ENCODE measurements at regions not wholly inside any gene's neighbourhood (a gene's known extent, or its start where the extent isn't known, plus 50 kb on each side); places are given as distances from the start of the nearest gene placed in this dataset.

- DNase-seq (ENCODE audit: low read depth in 3 of 3) = no peak
Observed at GRCh38 chr6:91476000-91476399, 889.1 kb upstream of the MAP3K7 start.

GRCh38 chr6:91465393-91465792 is 878.5 kb upstream of the MAP3K7 start:
- no peak for DNase-seq (ENCODE audit: low read depth in 3 of 3)

DNA sequence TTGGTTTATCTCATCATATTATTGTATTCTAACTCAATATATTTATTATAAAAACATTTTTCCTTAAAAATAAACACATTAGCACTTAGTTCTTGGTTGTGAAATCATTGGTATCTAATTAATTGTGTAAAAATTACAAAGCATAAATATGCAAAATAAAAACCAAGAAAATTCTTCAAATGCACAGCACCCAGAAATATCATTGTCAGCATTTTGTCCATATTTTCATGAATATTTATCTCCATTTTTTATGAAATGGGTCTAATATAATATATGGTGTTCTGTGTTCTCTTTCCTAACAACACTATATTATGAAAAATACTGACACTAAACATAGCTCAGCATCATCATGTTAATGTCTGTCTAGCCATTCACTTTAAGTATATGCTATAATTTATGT is 877.8 kb upstream of the MAP3K7 start:
- no peak for DNase-seq (ENCODE audit: low read depth in 3 of 3)

- no peak for DNase-seq (ENCODE audit: low read depth in 3 of 3)
Observed at GRCh38 chr6:91464201-91464600, 877.3 kb upstream of the MAP3K7 start.

DNA sequence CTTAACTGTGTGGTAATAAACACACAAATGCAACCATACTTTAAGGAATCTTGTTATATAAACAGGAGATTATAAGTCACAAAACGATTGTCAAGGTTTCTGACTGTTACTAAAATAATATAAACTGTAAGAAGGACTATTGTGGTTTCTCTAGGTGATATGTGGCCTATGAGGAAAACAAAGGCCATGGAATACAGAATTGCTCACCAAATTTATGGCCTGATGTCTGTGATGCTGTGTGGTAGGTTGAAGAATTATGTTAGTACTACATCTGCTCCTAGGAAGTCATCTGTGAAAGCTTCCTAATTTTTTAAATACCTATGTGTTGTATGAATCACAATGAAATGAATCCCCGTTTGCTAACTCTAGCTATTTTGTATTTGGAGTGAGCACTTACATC is 875.4 kb upstream of the MAP3K7 start:
- no peak for DNase-seq (ENCODE audit: low read depth in 3 of 3)

- DNase-seq (ENCODE audit: low read depth in 3 of 3) = no peak
Observed at GRCh38 chr6:91453224-91453878, 866.5 kb upstream of the MAP3K7 start.

GRCh38 chr6:91449539-91449938 is 862.7 kb upstream of the MAP3K7 start:
- DNase-seq (ENCODE audit: low read depth in 3 of 3) = no peak

DNA sequence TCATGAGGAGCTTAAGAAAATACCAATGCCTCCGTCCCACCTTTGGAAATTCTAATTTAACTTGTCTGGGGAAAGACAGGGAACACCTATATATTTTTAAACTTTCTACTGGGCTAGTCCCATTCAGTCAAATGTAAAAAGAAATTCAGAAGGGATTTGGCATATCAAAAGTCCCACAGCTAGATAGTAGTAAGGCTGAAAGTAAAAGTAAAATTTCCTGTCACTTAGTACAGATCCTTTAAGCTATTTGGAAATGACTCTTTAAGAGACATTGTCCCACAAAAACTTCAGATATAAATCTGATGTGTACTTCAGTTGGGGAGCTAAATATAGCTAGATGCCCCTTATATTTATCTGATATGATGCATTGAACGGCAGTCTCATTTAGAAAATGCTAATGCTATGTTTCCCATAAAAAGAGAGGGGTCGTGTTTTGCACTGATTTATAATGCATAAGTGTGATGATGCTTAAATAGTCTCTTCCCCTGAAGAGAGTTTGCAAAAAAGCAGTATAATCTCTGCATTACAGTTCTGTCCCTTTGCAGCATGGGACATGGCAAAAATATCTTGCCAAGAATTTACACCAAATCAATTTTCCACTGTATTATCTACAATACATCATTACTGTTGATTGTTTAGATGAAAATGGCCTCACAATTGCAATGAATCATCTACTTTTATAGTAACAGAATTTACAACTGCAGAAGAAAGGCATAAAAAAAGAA is 860.8 kb upstream of the MAP3K7 start:
- no peak for DNase-seq (ENCODE audit: low read depth in 3 of 3)

- DNase-seq (ENCODE audit: low read depth in 3 of 3) = no peak
Observed at GRCh38 chr6:91447081-91447480, 860.2 kb upstream of the MAP3K7 start.

DNA sequence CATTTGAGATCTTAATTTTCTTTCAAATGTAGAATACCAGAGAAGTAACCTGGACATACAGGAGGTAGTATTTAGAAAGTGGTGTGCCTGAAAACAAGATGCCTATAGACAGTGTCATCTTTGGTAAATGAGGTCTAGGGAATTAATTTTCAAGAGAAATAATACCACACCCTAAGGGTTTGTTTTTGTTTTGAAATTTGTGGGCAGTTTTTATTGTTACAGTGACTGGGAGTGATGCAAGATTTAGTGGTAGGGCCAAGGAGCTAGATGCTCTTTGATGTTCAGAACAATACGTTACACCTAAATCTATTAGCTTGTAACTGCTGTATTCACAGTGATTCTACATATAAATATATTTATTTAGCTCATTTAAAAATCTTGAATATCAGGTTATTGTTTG is 856.5 kb upstream of the MAP3K7 start:
- DNase-seq (ENCODE audit: low read depth in 3 of 3) = no peak

DNA sequence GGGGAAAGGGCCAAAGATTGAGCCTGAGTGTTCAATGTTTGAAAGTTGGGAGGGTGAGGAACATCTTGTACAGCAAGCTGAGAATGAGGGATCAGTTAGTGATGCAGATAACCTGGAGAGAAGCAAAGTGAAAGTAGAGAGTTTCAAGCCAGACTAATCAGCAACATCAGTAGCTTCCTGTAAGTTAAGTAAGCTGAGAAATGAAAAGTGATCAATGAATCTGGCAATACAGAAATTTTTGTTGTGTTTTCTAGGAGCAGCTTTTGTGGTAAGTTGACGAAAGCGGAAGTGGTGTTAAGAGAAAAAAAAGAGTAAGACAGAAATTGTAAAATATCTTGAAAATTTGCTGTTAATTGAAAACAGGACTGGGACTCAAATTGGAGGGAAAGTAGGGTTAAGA is 855.5 kb upstream of the MAP3K7 start:
- DNase-seq (ENCODE audit: low read depth in 3 of 3) = no peak

GRCh38 chr6:91438570-91438969 is 851.7 kb upstream of the MAP3K7 start:
- DNase-seq (ENCODE audit: low read depth in 3 of 3) = no peak

GRCh38 chr6:91437315-91437729 is 850.5 kb upstream of the MAP3K7 start:
- no peak for DNase-seq (ENCODE audit: low read depth in 3 of 3)

- DNase-seq (ENCODE audit: low read depth in 3 of 3) = no peak
Observed at GRCh38 chr6:91436448-91436847, 849.6 kb upstream of the MAP3K7 start.

GRCh38 chr6:91435630-91436029 is 848.8 kb upstream of the MAP3K7 start:
- no peak for DNase-seq (ENCODE audit: low read depth in 3 of 3)

GRCh38 chr6:91434576-91434975 is 847.7 kb upstream of the MAP3K7 start:
- no peak for DNase-seq (ENCODE audit: low read depth in 3 of 3)

DNA sequence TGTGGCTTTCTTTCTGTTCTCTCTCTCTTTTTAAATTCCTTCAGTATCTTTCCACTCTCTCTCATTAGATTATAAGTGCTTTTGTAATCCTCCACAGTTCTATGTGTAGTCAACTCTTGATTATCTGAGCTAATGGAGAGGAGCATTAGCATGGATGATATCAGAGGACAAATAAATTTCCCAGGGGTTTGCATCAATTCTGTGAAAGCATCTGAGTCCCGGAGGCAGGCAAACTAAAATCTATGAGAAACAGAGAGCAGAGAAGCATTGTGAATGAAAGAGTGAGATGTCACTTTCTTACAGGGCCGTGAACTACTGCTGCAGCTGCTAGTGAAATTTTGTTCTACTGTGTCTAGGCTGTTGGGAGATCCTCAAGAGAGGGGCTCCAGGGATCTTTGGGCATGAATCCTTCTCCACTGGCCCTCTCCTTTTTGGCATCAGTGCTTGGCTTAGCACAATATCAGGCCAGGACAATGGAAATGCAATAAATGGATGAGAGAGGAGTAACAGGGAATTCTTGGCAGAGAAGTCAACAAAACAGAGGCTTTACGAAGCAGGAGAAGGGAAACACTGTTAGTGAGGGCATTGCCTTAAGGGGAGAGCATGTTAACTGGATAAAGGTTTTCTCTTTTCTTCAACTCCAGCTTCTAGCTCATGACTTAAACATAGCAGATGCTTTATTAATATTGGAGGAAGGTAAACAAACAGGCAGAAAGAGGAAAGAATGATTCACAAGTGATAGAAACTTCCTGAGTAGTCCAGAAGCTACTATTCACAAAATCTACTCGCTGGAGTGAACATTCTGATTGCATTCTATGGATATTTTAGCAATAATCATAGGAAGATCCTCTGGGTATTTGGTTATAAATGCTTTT is 847.0 kb upstream of the MAP3K7 start:
- no peak for DNase-seq (ENCODE audit: low read depth in 3 of 3)

- DNase-seq (ENCODE audit: low read depth in 3 of 3) = no peak
Observed at GRCh38 chr6:91428953-91429560, 842.2 kb upstream of the MAP3K7 start.

DNA sequence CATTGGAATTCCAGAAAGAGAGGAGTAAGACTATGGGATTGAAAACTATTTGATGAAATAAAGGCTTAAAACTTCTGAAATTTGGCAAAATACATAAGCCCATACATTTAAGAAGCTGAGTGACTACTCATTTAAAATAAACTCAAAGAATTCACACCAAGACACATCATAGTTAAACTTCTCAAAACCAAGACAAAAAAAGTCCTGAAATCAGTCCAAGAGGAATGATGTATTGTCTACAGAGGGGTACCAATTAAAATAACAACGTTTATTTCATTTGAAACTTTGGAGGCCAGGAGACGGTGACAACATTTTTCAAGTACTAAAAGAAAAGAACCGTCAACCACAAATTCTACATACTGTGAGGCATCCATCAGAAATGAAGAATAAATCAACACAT is 841.4 kb upstream of the MAP3K7 start:
- no peak for DNase-seq (ENCODE audit: low read depth in 3 of 3)

DNA sequence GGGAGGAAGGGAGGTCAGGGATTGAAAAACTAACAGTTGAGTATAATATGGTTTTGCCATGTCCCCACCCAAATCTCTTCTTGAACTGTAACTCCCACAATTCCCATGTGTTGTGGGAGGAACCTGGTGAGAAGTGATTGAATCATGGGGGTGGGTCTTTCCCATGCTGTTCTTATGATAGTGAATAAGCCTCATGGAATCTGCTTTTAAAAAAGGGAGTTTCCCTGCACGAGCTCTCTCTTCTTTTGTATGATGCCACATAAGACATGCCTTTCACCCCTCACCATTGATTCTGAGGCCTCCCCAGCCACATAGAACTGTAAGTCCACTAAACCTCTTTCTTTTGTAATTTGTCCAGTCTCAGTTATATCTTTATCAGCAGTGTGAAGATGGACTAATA is 833.4 kb upstream of the MAP3K7 start:
- DNase-seq (ENCODE audit: low read depth in 3 of 3) = no peak

DNA sequence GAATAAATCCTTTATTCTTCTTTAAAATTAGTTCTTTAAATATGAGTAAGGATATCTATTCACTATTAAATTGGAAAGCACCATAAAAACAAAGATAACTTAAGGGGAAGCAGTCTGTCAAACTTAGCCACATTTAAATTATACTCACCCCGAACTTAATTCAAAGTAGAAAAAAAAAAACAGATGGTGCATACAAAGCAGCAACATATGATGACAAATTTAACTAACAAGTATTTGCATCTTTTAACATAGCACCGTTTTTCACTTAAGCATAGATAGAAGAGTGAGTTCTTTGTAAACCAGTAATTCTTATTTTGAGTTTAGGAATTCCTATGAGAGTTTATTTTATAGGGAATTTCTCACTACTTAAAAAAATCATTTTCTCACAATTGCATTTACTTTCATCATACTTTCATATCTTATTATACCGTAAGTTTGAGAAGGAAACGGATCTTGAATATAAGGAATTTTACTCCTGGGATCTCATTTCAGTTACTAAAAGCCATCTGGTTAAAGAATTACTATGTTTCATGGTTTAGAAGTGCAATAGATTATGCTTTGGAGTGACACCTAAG is 828.2 kb upstream of the MAP3K7 start:
- no peak for DNase-seq (ENCODE audit: low read depth in 3 of 3)

- no peak for DNase-seq (ENCODE audit: low read depth in 3 of 3)
Observed at GRCh38 chr6:91412532-91412931, 825.7 kb upstream of the MAP3K7 start.
